Activated naive CD8-positive, alpha-beta T cell treated with anti-CD3 and anti-CD28 coated beads for 36 hours (primary cell): ENCODE measurements at regions not wholly inside any gene's neighbourhood (a gene's known extent, or its start where the extent isn't known, plus 50 kb on each side); places are given as distances from the start of the nearest gene placed in this dataset.

ENCODE experiments used
- DNase-seq: peaks from one replicate; pipeline ENCODE4 v3.0.0; 2021
- H3K27ac Mint-ChIP-seq: one replicate; pipeline ENCODE4 v1.8.0; 2022; ENCODE audit warnings: mild to moderate bottlenecking, moderate library complexity, mixed read lengths
- H3K27me3 Mint-ChIP-seq: one replicate; pipeline ENCODE4 v1.8.0; 2022; ENCODE audit warnings: mild to moderate bottlenecking, mixed read lengths
- H3K36me3 Mint-ChIP-seq: one replicate; pipeline ENCODE4 v1.8.0; 2021; ENCODE audit warnings: mild to moderate bottlenecking, mixed read lengths
- H3K4me1 Mint-ChIP-seq: one replicate; pipeline ENCODE4 v1.8.0; 2021; ENCODE audit warnings: mixed read lengths
- H3K4me3 Mint-ChIP-seq: one replicate; pipeline ENCODE4 v1.8.0; 2022; ENCODE audit warnings: mild to moderate bottlenecking, moderate library complexity, mixed read lengths
- H3K9me3 Mint-ChIP-seq: one replicate; pipeline ENCODE4 v1.8.0; 2022; ENCODE audit warnings: mixed read lengths

DNA sequence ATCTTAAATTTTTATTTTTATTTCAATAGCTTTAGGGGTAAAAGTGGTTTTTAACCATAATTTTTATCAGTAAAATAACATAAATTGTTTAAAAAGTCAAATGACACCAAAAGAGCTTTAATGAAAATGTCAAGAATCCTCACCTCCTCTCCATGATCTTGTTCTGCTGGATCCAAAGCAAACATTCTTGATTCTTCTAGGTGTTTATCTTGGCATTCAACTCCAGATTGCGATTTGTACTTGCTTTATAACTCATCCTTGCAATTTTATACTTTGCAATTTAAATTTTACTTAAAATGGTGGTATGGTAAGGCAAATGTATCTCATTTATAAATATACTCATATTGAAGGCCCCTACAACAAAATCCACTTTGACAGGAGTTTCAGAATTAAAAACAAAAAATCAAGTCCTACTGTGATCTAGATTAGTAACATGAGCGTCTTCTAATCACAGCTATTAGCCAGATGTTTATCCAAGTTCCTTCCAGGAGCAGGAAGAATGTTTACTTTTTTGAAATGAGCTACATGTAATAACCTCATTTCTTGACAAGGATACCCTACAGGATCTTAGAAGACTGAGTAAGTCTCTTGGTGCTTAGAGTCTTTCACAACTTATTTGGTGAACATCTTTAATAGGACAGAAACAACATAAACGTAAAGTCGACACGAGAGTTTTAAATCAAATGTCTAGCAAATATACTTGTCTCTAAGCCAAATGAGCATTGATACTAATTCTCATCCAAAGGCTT, 72.4 kb upstream of the CARD18 start:
- Mint-ChIP-seq H3K27me3 (peaks cover 5% of the 10 kb centered on the region), H3K4me1 (no peaks in the 10 kb centered on the region), H3K36me3 (no peaks in the 10 kb centered on the region), H3K4me3 (no peak overlapping the region), H3K27ac (no peak overlapping the region), H3K9me3 (no peaks in the 10 kb centered on the region)
- no peak for DNase-seq

GRCh38 chr11:105208019-105208418, 68.5 kb upstream of the CARD18 start:
- Mint-ChIP-seq H3K27me3 (no peaks in the 10 kb centered on the region), H3K9me3 (no peaks in the 10 kb centered on the region), H3K36me3 (no peaks in the 10 kb centered on the region), H3K27ac (no peak overlapping the region), H3K4me3 (no peak overlapping the region), H3K4me1 (peaks cover 8% of the 10 kb centered on the region)
- DNase-seq = no peak

GRCh38 chr11:105206633-105207032, 67.1 kb upstream of the CARD18 start:
- Mint-ChIP-seq H3K9me3 (no peaks in the 10 kb centered on the region), H3K36me3 (no peaks in the 10 kb centered on the region), H3K27me3 (no peaks in the 10 kb centered on the region), H3K4me1 (peaks cover 15% of the 10 kb centered on the region), H3K27ac (no peak overlapping the region), H3K4me3 (no peak overlapping the region)
- no peak for DNase-seq

GRCh38 chr11:105204636-105205035, 65.1 kb upstream of the CARD18 start:
- DNase-seq = no peak
- Mint-ChIP-seq H3K27ac (no peak overlapping the region), H3K4me3 (no peak overlapping the region), H3K36me3 (no peaks in the 10 kb centered on the region), H3K4me1 (peaks cover 15% of the 10 kb centered on the region), H3K9me3 (no peaks in the 10 kb centered on the region), H3K27me3 (no peaks in the 10 kb centered on the region)

- no peak for DNase-seq
- peaks cover 15% of the 10 kb centered on the region for H3K4me1 Mint-ChIP-seq
Measured at GRCh38 chr11:105203569-105204240, 64.1 kb upstream of the CARD18 start.

GRCh38 chr11:105202844-105203548, 63.4 kb upstream of the CARD18 start:
- no peak overlapping the region for H3K27ac Mint-ChIP-seq
- DNase-seq = no peak
- no peaks in the 10 kb centered on the region for H3K27me3 Mint-ChIP-seq
- H3K4me1 Mint-ChIP-seq = peaks cover 15% of the 10 kb centered on the region
- no peaks in the 10 kb centered on the region for H3K36me3 Mint-ChIP-seq
- no peaks in the 10 kb centered on the region for H3K9me3 Mint-ChIP-seq
- H3K4me3 Mint-ChIP-seq = no peak overlapping the region

More at GRCh38 chr11:105203569-105204240, 64.1 kb upstream of the CARD18 start:
- Mint-ChIP-seq H3K4me3 (no peak overlapping the region), H3K9me3 (no peaks in the 10 kb centered on the region), H3K27ac (no peak overlapping the region), H3K27me3 (no peaks in the 10 kb centered on the region), H3K36me3 (no peaks in the 10 kb centered on the region)

DNA sequence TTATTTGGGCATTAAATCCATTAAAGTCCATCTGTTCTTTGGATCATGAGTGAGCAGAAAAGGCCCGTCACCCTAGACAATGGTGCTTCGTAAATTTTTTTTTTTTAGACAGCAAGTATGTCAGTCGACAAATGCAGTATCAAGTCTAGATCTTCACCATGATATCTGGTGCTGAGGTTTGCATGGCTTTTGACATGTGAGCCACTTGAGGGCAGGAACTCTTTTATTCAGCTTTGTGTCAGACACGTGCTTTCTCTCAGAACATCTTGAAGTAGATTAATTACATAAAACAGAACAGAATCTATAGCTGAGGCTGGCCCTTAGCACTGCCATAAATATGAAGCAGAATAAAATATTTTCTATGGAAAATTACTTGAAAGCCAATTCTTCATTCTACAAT, 62.9 kb upstream of the CARD18 start:
- Mint-ChIP-seq H3K4me3 (no peak overlapping the region), H3K36me3 (no peaks in the 10 kb centered on the region), H3K9me3 (no peaks in the 10 kb centered on the region), H3K4me1 (peaks cover 15% of the 10 kb centered on the region), H3K27ac (no peak overlapping the region), H3K27me3 (no peaks in the 10 kb centered on the region)
- DNase-seq = no peak

DNA sequence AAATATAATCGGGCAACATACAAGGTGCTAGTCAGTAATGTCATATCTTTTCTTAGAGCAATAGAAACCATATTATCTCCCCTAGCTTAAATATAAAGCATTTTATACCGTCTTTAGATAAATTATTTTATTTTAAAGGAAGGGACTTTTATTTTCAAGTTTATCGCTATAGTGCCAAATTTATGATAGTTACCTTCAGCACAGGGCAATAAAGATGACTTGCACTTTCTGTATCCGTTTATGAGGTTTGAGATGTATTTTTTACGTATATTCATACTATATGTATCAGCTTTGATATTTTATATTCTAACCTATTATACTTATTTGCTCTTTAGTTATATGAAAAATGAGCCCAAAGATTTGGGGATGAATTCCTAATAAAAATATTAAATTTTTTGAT, 61.6 kb upstream of the CARD18 start:
- peaks cover 15% of the 10 kb centered on the region for H3K4me1 Mint-ChIP-seq
- H3K4me3 Mint-ChIP-seq = no peak overlapping the region
- H3K27ac Mint-ChIP-seq = no peak overlapping the region
- DNase-seq = no peak
- no peaks in the 10 kb centered on the region for H3K27me3 Mint-ChIP-seq
- H3K36me3 Mint-ChIP-seq = no peaks in the 10 kb centered on the region
- no peaks in the 10 kb centered on the region for H3K9me3 Mint-ChIP-seq

DNA sequence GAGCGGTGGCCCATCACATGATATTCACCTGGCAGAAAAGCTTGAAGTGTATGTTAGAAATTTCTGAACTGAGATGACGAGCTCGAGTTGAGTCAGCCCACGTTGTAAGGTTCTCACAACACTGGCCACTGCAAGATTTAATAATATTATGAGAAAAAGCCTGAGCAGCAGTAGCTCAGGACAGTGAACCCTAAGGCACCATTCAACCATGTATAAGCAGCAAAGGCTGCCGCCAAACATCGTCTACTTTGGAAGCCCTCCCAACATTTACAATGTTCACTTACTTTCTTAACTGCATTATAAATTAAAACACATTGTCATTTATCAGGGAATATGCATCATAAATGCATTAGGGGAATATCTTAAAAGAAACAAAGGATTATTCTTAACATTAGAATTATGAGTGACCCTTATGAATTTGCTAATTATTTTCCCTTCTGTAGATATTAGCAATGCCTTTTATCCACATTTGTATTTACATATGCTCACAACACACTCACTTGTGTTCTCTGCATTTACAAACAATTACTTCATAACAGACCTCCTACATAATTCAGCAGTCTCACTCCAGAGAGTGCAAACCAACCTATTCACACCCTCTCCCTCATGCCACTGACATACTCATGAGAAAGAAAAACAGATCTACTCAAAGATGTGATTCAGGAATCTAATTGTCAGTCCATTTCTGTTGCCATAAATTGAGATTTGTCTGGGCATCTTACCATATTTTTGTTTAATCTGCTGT, 57.7 kb upstream of the CARD18 start:
- Mint-ChIP-seq H3K36me3 (no peaks in the 10 kb centered on the region), H3K27me3 (no peaks in the 10 kb centered on the region), H3K9me3 (no peaks in the 10 kb centered on the region), H3K4me3 (no peak overlapping the region), H3K27ac (no peak overlapping the region), H3K4me1 (peaks cover under 1% of the 10 kb centered on the region)
- DNase-seq = no peak

DNA sequence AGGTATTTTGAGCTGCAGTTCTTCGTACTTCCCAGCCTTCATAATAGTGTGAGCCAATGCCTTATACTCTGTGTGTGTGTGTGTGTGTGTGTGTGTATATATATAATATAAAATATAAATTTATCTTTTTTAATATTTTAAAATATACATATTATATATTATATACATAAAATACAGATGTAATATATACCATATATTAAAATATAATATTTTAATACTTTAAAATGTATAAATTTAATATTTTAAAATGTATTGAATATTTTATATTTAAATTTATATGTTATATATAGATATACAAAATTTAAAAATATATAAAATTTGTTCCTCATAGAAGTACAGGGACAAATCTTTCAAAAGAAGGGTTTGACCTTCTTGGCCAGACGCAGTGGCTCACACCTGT, 53.7 kb upstream of the CARD18 start:
- peaks cover 4% of the 10 kb centered on the region for H3K27me3 Mint-ChIP-seq
- no peaks in the 10 kb centered on the region for H3K9me3 Mint-ChIP-seq
- no peak overlapping the region for H3K4me3 Mint-ChIP-seq
- no peak overlapping the region for H3K27ac Mint-ChIP-seq
- no peaks in the 10 kb centered on the region for H3K4me1 Mint-ChIP-seq
- no peaks in the 10 kb centered on the region for H3K36me3 Mint-ChIP-seq
- no peak for DNase-seq

GRCh38 chr11:105192115-105192514, 52.5 kb upstream of the CARD18 start:
- Mint-ChIP-seq H3K27ac (no peak overlapping the region), H3K4me3 (no peak overlapping the region), H3K4me1 (no peaks in the 10 kb centered on the region), H3K36me3 (no peaks in the 10 kb centered on the region), H3K27me3 (peaks cover 4% of the 10 kb centered on the region), H3K9me3 (no peaks in the 10 kb centered on the region)
- no peak for DNase-seq

- Mint-ChIP-seq H3K4me3 (no peak overlapping the region), H3K27ac (no peak overlapping the region), H3K36me3 (no peaks in the 10 kb centered on the region), H3K4me1 (no peaks in the 10 kb centered on the region), H3K27me3 (peaks cover 7% of the 10 kb centered on the region), H3K9me3 (no peaks in the 10 kb centered on the region)
- no peak for DNase-seq
Measured at GRCh38 chr11:105189581-105189980, 50.0 kb upstream of the CARD18 start.
